ENCODE measurements at regions not wholly inside any gene's neighbourhood (a gene's known extent, or its start where the extent isn't known, plus 50 kb on each side); places are given as distances from the start of the nearest gene placed in this dataset.
"Not testable (repeated sequence)": the region's sequence is repeated elsewhere in the genome, so short reads cannot be mapped to it uniquely, and the experiment has no call there.

- peak; percentile 30 for DNase-seq (ENCODE audit: low spot score)
Observed at GRCh38 chr3:176872771-176873209, 324.5 kb downstream of the TBL1XR1 start.

GRCh38 chr3:176870451-176870850, 326.8 kb downstream of the TBL1XR1 start:
- DNase-seq (ENCODE audit: low spot score), result no peak

- no peak for DNase-seq (ENCODE audit: low spot score)
Observed at GRCh38 chr3:176867681-176868663, 329.3 kb downstream of the TBL1XR1 start.

GRCh38 chr3:176861137-176861536, 336.1 kb downstream of the TBL1XR1 start:
- DNase-seq (ENCODE audit: low spot score), result no peak

- DNase-seq (ENCODE audit: low spot score), result no peak
Observed at GRCh38 chr3:176856721-176857120, 340.6 kb downstream of the TBL1XR1 start.

GRCh38 chr3:176855901-176856486, 341.3 kb downstream of the TBL1XR1 start:
- no peak for DNase-seq (ENCODE audit: low spot score)

- no peak for DNase-seq (ENCODE audit: low spot score)
Observed at GRCh38 chr3:176855213-176855612, 342.1 kb downstream of the TBL1XR1 start.

- DNase-seq (ENCODE audit: low spot score), result no peak
Observed at GRCh38 chr3:176850498-176850897, 346.8 kb downstream of the TBL1XR1 start.

- no peak for DNase-seq (ENCODE audit: low spot score)
Observed at GRCh38 chr3:176848431-176849214, 348.7 kb downstream of the TBL1XR1 start.

GRCh38 chr3:176842914-176843313, 354.4 kb downstream of the TBL1XR1 start:
- DNase-seq (ENCODE audit: low spot score), result no peak

GRCh38 chr3:176840641-176841286, 356.5 kb downstream of the TBL1XR1 start:
- no peak for DNase-seq (ENCODE audit: low spot score)

GRCh38 chr3:176839901-176840300, 357.4 kb downstream of the TBL1XR1 start:
- no peak for DNase-seq (ENCODE audit: low spot score)

GRCh38 chr3:176839466-176839865, 357.8 kb downstream of the TBL1XR1 start:
- no peak for DNase-seq (ENCODE audit: low spot score)

- DNase-seq (ENCODE audit: low spot score), result not testable (repeated sequence)
Observed at GRCh38 chr3:176827244-176827643, 370.0 kb downstream of the TBL1XR1 start.

- DNase-seq (ENCODE audit: low spot score), result peak; percentile 3
Observed at GRCh38 chr3:176824811-176825210, 372.5 kb downstream of the TBL1XR1 start.

- peak; percentile 5 for DNase-seq (ENCODE audit: low spot score)
Observed at GRCh38 chr3:176820764-176821163, 376.5 kb downstream of the TBL1XR1 start.

- DNase-seq (ENCODE audit: low spot score), result no peak
Observed at GRCh38 chr3:176816937-176817336, 380.3 kb downstream of the TBL1XR1 start.

- peak; percentile 58 for DNase-seq (ENCODE audit: low spot score)
Observed at GRCh38 chr3:176814285-176814684, 383.0 kb downstream of the TBL1XR1 start.

GRCh38 chr3:176807938-176808337, 389.3 kb downstream of the TBL1XR1 start:
- no peak for DNase-seq (ENCODE audit: low spot score)

- DNase-seq (ENCODE audit: low spot score), result no peak
Observed at GRCh38 chr3:176799675-176800074, 397.6 kb downstream of the TBL1XR1 start.

GRCh38 chr3:176798680-176799079, 398.6 kb downstream of the TBL1XR1 start:
- DNase-seq (ENCODE audit: low spot score), result no peak

All from umbilical cord (tissue), 1 donor.